ENCODE measurements at regions not wholly inside any gene's neighbourhood (a gene's known extent, or its start where the extent isn't known, plus 50 kb on each side); places are given as distances from the start of the nearest gene placed in this dataset.

GRCh38 chr4:96786306-96786705, 946.4 kb downstream of the PDHA2 start:
- TF ChIP-seq, protein P1, sequence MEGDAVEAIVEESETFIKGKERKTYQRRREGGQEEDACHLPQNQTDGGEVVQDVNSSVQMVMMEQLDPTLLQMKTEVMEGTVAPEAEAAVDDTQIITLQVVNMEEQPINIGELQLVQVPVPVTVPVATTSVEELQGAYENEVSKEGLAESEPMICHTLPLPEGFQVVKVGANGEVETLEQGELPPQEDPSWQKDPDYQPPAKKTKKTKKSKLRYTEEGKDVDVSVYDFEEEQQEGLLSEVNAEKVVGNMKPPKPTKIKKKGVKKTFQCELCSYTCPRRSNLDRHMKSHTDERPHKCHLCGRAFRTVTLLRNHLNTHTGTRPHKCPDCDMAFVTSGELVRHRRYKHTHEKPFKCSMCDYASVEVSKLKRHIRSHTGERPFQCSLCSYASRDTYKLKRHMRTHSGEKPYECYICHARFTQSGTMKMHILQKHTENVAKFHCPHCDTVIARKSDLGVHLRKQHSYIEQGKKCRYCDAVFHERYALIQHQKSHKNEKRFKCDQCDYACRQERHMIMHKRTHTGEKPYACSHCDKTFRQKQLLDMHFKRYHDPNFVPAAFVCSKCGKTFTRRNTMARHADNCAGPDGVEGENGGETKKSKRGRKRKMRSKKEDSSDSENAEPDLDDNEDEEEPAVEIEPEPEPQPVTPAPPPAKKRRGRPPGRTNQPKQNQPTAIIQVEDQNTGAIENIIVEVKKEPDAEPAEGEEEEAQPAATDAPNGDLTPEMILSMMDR (IDR thresholded peaks at IDR 0.05; ENCODE audit: low read depth, low read length, missing input control), result no peak
- TF ChIP-seq GABPA (IDR thresholded peaks at IDR 0.05 in 1 of 2, conservative IDR thresholded peaks at IDR 0.05 in 1 of 2) (no peak), JUND (IDR thresholded peaks at IDR 0.05) (no peak), YY1 (IDR thresholded peaks at IDR 0.05) (no peak), REST (IDR thresholded peaks at IDR 0.05) (no peak)

All from liver (tissue), 3 donors.